ENCODE measurements at regions not wholly inside any gene's neighbourhood (a gene's known extent, or its start where the extent isn't known, plus 50 kb on each side); places are given as distances from the start of the nearest gene placed in this dataset.

DNA sequence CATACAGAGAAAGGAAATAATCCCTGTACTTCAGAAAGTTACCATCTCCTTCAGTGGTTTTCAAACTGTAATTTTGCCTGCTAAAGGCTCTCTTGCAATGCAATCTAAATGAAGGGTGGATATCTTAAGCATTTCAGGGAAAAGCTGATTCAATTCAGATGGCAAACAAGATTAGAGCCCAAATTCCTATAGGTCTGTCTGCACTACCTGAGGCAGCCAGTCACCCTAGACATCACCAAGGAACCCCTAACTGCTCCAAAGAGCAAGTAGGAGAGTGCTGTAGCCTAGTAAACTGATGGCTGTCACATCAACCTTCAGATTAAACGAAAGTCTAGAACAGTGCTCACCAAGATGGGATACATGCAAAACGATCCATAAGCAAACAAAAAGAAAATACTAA lies 138.0 kb upstream of the ANK3 start:
- TF ChIP-seq TEAD4 (IDR thresholded peaks at IDR 0.05) (no peak), EP300 (IDR thresholded peaks at IDR 0.05; ENCODE audit: borderline replicate concordance) (no peak), TCF12 (IDR thresholded peaks at IDR 0.05; ENCODE audit: low read depth) (no peak), NFIC (IDR thresholded peaks at IDR 0.05) (no peak), ZBTB7A (IDR thresholded peaks at IDR 0.05; ENCODE audit: low read depth) (no peak), TAF1 (IDR thresholded peaks at IDR 0.05; ENCODE audit: low read depth) (no peak), RAD21 (IDR thresholded peaks at IDR 0.05; ENCODE audit: low read depth) (no peak), YY1 (IDR thresholded peaks at IDR 0.05; ENCODE audit: low read depth) (no peak)
- TF ChIP-seq, protein P1, sequence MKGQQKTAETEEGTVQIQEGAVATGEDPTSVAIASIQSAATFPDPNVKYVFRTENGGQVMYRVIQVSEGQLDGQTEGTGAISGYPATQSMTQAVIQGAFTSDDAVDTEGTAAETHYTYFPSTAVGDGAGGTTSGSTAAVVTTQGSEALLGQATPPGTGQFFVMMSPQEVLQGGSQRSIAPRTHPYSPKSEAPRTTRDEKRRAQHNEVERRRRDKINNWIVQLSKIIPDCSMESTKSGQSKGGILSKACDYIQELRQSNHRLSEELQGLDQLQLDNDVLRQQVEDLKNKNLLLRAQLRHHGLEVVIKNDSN (IDR thresholded peaks at IDR 0.05), result no peak
- TF ChIP-seq, protein P2, sequence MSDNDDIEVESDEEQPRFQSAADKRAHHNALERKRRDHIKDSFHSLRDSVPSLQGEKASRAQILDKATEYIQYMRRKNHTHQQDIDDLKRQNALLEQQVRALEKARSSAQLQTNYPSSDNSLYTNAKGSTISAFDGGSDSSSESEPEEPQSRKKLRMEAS (IDR thresholded peaks at IDR 0.05), result no peak
